ENCODE measurements at regions not wholly inside any gene's neighbourhood (a gene's known extent, or its start where the extent isn't known, plus 50 kb on each side); places are given as distances from the start of the nearest gene placed in this dataset.

DNA sequence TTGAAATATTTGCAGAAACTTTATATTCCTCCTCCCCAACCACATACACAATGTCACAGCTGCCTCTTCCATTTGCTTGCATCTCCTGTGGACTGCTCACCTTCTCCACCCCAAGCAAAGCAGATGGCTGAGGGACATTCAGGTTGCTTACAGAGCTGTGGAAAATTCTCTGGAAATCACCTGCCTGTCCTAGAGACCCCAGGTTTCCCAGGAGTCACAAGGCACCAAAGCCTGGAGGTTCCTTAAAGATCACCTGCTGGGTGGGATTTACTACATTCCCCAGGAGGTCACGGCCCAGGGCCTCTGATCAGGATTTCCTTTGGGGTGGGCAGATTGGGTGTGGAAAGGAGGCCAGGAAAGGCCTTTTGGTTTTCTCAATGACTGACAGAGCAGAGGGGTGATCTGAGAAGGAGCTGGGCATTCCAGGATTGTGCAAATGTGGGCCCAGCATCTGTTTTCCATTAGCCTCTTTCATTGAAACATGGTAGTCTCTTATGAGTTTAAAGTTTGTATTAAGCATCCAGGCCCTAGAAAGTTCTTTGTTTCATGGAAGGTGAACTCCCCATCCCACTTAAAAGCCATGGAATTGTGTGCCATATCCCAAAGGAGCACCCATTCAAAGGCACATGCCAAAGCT, 410.7 kb upstream of the TNP1 start:
- DNase-seq (ENCODE audit: low read depth in 1 of 2, low spot score in 1 of 2): no peak
- H3K9me3 ChIP-seq (ENCODE audit: low read depth): no peaks in the 10 kb centered on the region
- TF ChIP-seq, protein P1, sequence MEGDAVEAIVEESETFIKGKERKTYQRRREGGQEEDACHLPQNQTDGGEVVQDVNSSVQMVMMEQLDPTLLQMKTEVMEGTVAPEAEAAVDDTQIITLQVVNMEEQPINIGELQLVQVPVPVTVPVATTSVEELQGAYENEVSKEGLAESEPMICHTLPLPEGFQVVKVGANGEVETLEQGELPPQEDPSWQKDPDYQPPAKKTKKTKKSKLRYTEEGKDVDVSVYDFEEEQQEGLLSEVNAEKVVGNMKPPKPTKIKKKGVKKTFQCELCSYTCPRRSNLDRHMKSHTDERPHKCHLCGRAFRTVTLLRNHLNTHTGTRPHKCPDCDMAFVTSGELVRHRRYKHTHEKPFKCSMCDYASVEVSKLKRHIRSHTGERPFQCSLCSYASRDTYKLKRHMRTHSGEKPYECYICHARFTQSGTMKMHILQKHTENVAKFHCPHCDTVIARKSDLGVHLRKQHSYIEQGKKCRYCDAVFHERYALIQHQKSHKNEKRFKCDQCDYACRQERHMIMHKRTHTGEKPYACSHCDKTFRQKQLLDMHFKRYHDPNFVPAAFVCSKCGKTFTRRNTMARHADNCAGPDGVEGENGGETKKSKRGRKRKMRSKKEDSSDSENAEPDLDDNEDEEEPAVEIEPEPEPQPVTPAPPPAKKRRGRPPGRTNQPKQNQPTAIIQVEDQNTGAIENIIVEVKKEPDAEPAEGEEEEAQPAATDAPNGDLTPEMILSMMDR (IDR thresholded peaks at IDR 0.05; ENCODE audit: low read depth, low read length): no peak
- no peak overlapping the region for H3K4me3 ChIP-seq
- H3K27me3 ChIP-seq: peaks cover 68% of the 10 kb centered on the region
- H3K36me3 ChIP-seq: no peaks in the 10 kb centered on the region
- no peaks in the 10 kb centered on the region for H3K4me1 ChIP-seq (ENCODE audit: low read depth)
- H3K27ac ChIP-seq: no peak overlapping the region

DNA sequence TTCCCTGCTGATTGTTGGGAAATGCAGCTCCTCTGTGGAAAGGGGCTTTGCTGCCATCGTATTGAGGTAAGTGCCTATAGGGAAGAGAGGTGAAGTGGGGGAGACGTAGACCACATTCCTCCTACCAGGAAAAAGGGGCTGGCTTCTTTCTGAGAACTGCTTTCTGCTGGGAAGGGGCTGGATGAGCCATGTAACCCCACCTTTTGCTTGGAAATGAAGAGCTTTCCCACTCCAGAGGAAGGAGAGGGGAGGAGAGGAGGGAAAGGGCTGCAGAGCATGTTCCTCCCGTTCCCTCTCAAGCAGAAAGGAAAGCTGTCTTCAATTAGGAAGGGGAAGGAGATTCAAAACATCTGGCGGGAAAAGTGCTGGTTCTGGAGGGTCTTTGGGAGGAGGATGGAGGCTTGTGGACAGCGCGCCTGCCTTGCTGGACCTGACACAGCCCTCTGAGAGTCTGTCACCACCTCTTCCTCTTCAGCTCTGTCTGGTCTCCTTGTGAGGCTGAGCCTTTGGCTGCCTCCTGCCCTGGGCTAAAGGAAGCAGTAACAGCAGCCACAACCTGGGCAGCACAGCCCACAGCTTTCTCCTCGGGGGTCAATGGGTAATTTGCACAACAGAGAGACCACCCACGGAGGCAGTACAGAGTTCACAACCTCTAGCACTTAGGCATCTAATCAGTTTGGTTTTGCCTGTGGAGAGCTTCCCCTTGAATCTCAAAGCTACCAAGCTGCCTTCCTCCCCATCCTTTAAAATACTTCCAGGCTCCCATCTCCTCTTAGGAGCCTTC, 410.0 kb upstream of the TNP1 start:
- DNase-seq (ENCODE audit: low read depth in 1 of 2, low spot score in 1 of 2): no peak
- Histone ChIP-seq H3K27me3 (peaks cover 68% of the 10 kb centered on the region), H3K36me3 (no peaks in the 10 kb centered on the region), H3K27ac (no peak overlapping the region), H3K4me3 (no peak overlapping the region), H3K4me1 (ENCODE audit: low read depth) (no peaks in the 10 kb centered on the region), H3K9me3 (ENCODE audit: low read depth) (no peaks in the 10 kb centered on the region)
- TF ChIP-seq, protein P1 (IDR thresholded peaks at IDR 0.05; ENCODE audit: low read depth, low read length): no peak

DNA sequence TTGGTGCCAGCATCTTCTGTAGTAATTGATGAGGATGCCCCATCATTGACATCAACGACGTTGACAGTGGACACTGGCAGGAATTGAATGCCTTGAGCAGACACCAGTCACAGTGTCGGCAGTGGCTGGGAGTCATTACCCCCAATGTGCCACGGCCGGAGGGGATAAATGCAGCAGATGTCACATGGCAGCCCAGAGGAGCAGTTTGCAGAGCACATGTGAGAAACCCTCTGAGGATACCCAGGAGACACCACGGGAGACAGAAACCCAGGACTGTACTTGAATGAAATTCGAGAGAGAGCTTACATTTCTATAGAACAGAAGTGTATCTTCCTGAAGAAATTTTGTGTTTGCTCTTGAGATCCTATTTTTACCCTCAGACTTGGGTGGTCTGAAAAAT, 409.1 kb upstream of the TNP1 start:
- Histone ChIP-seq H3K4me1 (ENCODE audit: low read depth) (no peaks in the 10 kb centered on the region), H3K36me3 (no peaks in the 10 kb centered on the region), H3K27ac (no peak overlapping the region), H3K4me3 (no peak overlapping the region), H3K9me3 (ENCODE audit: low read depth) (no peaks in the 10 kb centered on the region), H3K27me3 (peaks cover 62% of the 10 kb centered on the region)
- DNase-seq (ENCODE audit: low read depth in 1 of 2, low spot score in 1 of 2): no peak
- TF ChIP-seq, protein P1 (IDR thresholded peaks at IDR 0.05; ENCODE audit: low read depth, low read length): no peak

DNA sequence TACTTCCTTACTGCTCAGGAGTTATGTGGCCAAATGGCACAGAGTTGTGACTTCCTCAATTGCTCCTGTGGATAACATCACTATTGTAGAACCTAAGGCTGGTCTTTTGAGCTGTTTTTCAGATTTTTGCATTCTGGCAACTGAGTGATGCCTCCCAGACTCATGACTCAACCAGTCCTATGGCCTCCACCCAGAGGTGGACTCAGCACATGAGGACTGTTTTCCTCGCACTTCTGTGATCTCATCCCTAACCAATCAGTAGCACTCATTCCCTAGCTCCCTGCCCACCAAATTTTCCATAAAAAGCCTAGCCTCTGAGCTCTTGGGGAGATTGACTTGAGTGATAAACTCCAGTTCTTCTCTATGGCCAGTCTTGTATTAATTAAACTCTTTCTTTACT, 407.9 kb upstream of the TNP1 start:
- Histone ChIP-seq H3K27ac (no peak overlapping the region), H3K4me3 (no peak overlapping the region), H3K9me3 (ENCODE audit: low read depth) (no peaks in the 10 kb centered on the region), H3K4me1 (ENCODE audit: low read depth) (no peaks in the 10 kb centered on the region), H3K27me3 (peaks cover 61% of the 10 kb centered on the region), H3K36me3 (no peaks in the 10 kb centered on the region)
- TF ChIP-seq, protein P1 (IDR thresholded peaks at IDR 0.05; ENCODE audit: low read depth, low read length): no peak
- no peak for DNase-seq (ENCODE audit: low read depth in 1 of 2, low spot score in 1 of 2)

DNA sequence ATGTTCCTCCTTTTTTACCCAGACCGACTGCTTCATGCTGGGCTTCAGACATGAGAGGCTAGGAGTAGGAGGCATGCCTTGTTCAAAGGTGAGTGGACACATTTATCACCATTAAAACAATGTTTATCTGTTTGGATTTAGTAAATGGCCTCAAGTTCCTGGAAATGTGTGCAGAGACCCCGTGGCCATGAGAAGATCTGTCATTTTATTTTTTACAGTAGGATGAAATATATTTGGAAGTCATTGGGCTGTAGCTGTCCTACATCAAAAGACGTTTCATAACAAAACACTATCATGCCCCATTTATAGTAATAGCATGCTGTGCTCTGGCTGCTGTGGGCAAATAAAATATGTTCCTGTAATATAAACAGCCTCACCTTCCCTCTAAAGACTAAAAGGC, 403.9 kb upstream of the TNP1 start:
- no peak for DNase-seq (ENCODE audit: low read depth in 1 of 2, low spot score in 1 of 2)
- no peak overlapping the region for H3K27ac ChIP-seq
- H3K27me3 ChIP-seq: peaks cover 55% of the 10 kb centered on the region

More for the DNA sequence above, 403.9 kb upstream of the TNP1 start:
- Histone ChIP-seq H3K4me1 (ENCODE audit: low read depth) (no peaks in the 10 kb centered on the region), H3K9me3 (ENCODE audit: low read depth) (no peaks in the 10 kb centered on the region), H3K36me3 (no peaks in the 10 kb centered on the region), H3K4me3 (no peak overlapping the region)
- TF ChIP-seq, protein P1 (IDR thresholded peaks at IDR 0.05; ENCODE audit: low read depth, low read length): no peak
